ENCODE measurements at regions not wholly inside any gene's neighbourhood (a gene's known extent, or its start where the extent isn't known, plus 50 kb on each side); places are given as distances from the start of the nearest gene placed in this dataset.

DNA sequence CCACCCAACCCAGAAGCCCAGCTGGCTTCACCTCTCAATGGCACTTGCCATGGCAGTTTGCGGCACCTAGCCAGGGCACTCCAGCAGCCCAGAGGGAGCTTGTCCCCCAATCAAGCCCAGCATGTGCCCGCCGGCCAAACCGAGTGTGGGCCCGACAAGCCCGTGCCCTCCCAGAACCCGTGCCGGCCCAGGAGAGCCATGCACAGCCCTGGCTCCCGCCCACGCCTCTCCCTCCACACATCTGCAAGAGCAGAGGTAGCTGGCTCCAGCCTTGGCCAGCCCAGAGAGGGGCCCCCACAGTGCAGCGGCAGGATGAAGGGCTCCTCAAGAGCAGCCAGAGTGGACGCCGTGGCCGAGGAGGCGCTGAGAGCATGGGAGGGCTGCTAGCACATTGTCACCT is 2278.0 kb upstream of the PCDH20 start:
- no peak for DNase-seq

DNA sequence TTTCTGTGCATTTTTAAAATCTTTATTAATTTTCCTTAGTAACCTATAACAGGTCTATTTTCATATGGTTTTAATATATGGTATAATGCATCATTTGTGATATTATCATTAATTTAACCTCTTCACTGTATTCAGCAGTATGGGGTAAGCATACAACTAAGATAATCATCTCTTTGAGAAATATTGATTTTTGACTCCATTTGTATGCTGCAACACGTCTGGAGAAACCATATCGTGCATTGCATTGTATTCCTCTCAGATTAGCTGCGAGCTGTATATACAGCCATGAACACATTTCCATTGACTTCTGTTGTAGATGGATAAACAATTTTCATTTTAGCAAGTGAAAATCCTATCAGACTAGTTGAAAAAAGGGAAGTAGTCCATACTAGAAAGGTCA is 2275.8 kb upstream of the PCDH20 start:
- DNase-seq: no peak

DNA sequence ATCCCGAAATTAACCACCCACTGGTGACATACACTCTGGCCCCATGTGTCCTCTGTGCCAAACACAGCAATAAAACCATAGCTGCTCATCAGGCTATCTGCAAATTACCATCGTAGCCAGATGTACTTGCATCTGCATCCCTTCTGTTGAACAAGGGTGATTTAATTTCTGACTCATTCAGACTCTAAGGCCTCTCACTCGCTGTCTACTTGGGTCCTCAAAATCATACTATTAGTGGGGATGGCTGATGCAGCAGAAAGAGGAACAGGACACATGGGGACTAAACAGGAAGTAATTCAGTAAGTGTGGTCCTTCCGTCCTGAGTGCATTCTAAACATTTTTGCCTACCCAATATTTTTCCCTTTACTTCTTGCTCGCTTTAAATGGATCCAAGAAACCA is 2275.0 kb upstream of the PCDH20 start:
- DNase-seq: no peak

DNA sequence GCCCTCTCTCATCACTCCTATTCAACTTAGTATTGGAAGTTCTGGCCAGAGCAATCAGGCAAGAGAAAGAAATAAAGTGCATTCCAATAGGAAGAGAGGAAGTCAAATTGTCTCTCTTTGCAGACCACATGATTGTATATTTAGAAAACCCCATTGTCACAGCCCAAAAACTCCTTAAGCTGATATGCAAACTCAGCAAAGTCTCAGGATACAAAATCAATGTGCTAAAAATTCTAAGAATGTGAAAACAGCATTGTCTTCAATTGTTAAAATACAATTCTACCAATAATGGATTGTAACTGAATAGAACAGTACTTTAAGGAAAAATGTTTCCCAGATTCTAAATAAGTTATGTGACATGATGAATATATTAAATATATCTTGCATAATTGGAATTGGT is 2269.2 kb upstream of the PCDH20 start:
- no peak for DNase-seq

DNA sequence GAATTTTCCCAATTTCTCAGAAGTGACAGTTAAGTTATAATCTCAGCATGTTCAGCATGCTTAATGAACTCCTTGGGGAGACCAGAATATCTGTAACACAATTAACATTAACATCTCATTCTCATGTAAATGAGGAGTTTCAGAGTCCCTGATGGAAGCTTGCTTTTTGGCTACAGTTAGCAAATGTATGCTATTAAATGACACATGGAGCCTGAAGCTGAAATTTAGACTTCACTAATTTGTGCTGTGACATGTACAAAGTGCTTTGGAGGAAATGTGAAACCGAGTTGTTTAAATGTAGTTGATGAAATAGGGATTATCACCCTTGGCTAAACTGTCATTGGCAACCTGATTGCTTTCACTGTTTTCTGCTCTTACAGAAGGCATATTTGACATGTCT is 2265.1 kb upstream of the PCDH20 start:
- no peak for DNase-seq

DNA sequence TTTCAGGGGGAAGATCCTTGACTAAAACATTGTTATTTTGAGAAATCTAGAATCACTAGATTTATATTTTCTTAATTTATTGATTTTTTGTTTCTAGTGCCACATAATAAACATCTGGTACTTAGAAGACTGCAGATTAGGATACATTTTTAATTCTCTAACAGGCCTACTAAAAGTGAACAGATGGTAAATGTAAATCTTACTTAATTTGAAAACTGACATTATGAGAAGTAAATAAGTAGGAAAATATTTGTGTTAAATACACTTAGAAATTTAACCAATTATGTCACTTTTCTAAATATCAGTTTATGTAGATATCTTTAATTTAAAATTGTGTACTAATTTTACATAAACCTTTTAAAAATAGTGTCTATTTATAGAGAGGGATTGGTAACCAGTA is 2255.6 kb upstream of the PCDH20 start:
- no peak for DNase-seq

DNA sequence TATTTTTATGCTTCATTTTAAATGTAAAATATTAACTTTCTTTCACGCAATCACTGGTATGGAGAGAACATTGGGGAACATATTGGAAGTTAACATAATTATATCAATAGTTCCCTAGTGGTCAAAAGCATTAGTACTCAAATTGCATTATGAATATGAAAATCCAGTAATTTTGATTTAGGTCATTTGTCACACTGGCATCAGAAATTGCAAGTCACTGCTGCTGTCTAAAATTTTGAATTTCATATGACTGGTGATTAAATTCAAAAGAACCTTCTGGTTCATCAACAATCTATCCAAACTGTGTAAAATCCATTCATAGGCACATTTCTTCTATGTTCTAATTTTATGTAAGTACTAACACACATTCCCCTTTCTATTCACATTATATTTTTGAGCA is 2235.7 kb upstream of the PCDH20 start:
- DNase-seq: no peak

DNA sequence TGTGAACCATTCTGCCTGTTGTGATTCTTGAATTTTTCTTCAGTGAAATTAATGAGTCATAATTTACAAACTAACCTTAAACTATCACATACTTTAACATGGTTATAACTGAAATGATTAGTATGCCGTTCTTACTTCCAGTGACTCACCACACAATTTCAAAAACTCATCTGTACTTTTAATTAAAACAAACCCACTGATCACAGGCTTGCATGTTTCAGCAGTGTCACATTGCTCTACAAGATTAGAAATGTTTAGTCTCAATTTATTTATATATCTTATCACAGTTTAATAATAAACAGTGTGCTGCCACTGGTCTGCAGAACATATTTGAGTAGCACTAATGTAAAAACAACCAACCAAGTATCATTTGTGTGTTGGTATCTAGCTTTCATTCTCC is 2227.9 kb upstream of the PCDH20 start:
- DNase-seq: no peak

DNA sequence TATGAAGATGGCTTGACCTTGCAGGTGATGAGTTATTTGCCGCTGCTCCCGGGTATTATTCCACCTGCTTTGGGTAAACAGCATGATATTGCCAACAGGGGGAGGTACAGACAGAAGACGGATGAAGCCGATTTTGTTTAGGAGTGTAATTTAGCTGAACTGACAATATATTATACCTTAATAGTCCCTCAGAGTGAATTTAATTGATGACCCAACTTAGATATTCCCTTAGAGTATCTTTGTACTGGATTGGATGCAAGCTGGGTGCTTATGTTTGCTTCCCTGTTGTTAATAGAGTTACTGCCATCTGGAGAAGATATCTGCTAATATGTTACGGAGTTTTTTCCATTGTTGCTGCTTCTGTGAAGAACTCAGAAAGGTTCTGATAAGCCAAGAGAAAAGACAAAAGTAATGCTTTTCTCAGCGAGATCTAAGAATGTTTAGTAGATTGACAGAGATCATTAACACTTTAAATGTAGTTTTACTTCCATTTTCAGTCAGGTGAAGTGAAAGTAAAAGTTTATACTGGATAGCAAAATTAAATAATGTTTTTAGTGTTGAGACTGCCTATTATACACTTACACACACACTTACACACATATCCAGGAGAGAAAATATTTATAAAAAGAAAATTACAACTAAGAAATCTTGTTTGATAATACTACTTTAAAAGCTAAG is 2220.8 kb upstream of the PCDH20 start:
- DNase-seq: peak; percentile 4

DNA sequence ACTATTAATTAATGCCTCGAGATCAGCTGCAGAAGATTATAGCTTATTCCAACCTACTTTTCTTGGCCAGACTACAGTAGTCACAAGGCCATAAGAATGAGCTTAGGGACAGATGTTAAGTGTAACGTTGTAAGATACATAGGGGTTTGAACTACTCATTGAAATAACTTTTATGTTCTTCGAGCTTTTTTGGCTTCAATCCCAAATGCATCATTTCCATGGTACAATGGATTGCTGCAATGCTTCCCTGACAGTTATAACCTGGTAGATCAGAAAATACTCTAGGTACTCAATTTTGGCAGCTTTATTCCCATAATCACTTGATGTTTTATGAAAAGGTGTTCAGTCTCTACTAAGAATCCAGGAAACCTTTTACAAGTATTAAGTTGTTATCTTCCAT is 2216.7 kb upstream of the PCDH20 start:
- no peak for DNase-seq

DNA sequence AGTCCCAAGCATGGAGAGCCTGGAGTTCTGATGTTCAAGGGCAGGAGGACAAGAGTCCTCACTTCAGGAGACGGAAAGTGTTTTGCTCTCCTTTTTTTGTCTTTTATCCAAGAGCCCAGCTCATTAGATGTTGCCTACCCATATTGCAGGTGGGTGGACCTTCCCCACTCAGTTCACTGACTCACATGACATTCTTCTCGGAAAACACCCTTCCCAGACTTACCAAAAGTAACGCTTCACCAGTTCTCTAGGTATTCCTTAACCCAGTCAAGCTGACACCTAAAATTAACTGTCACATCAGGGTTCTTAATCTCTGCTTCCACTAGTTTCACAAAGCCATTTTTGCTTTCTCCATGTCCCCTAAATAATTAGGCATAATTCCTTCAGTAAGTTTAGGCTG is 2215.4 kb upstream of the PCDH20 start:
- DNase-seq: no peak

DNA sequence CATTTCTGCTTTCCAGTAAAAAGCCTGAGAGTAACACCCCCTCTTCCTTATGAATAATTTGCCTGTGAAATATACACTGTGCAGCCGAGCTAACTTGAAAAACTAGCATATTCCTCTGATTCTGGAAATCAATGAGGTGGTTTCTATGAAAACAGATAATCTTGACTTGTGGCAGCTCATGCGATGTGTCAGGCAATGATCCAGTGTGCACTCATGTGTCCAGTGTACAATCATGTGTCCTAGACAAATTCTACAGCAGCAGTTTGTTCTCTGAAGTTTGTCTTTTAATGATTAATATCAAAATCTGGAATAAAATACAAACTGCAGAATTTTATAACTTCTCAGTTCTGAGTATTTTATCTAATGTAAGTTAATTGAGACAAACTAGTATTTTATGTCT is 2213.9 kb upstream of the PCDH20 start:
- DNase-seq: no peak

DNA sequence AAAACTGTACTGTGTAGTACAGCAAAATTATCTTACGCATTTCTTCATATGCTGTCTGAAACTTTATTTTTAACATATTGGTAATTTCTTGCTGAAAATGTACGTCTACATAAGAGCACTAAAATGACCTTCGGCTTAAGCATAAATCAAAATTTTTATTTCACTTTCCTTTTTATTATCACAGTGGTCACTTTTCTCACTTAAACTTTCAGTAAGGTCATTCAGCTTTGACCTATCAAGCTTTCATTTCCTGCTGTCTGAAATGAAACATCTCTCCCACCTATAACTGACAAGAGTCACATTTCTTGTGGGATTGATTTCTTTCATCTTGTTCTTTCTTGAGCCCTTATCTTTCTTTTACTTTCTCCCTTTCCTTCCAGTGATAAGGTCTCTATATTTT is 2212.7 kb upstream of the PCDH20 start:
- DNase-seq: no peak

DNA sequence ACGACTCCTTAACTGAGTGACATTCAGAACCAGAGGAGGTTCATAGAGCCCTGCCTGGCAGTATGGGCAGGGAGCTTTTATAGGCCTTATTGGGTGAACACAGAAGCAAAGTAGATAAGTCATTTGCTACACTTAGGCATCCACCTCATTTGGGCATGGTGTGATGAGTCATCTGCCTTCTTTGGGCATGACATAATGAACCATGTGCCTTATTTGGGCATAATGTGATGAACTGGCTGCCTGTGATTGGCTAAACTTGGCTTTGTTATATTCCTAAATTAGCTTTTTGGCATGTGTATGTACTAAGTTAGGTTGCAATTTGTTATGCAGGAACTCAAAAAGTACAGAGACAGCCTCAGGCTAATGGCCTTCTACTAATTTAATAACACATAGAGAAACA is 2210.2 kb upstream of the PCDH20 start:
- no peak for DNase-seq

DNA sequence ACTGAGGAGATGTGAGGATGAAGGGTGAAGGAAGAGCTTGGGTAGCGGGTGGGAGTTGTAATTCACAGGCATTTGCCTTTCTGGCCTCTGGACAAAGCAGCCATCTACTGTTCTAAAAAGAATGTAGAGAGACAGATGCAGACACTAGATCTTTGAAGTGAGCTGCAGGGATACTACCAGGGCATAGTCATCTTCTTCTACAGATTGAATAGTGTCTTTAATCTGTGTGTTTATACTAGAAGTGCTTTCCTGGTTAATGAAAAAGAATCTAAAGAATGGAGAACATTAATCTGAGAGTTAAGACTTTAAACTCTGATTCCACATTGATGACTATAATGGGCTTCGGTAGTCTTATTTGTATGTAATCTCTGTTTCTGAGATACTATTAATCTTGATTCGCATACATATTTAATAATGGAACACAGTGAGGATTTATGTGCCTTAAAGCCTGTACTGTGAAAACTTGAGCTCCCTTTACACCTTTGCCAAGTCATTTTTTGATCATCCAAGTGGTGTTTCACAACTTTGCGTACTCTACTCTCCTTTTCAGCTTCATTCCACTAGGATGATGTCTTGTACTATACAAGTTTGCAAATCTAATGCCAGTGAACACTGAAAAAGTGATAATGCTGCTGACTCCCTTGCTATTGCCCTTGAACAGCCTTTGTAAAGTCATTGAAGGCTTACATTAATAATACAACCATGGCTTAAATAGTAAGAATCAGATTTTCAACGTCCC is 2199.4 kb upstream of the PCDH20 start:
- DNase-seq: no peak

DNA sequence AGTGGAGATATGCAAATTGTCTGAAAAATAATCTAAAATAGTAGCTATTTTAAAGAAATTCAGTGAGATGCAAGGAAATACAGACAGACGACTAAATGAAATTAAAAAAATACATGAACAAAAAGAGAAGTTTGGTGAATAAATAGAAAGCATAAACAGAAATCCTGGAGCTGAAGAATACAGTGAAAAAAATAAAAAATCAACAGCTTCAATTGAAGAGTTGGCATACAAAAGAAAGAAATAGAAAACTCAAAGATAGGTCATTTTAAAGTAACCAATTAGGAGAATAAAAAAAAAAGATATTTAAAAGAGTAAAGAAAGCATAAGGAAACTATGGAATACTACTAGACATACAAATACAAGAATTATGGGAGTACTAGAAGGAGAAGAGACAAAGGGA is 2191.5 kb upstream of the PCDH20 start:
- no peak for DNase-seq

DNA sequence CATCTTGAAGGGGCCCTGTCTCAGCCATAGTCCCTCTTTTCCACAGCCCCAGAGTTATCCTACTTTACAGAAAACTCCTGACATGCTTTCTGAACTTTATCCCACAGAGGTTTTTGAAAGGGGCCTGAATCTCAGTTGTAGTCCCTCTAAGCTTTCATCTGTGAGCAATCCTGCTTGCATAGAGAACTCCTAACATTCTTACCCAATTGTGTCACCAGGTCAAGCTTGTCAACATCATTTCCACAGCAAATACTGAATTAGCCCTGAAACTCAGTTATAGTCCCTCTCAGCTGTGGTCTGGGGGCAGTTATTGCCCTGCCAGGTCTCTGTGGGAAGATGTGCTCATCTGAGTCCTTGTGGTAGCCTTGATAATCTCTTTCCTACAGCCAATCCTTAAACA is 2190.3 kb upstream of the PCDH20 start:
- DNase-seq: no peak

DNA sequence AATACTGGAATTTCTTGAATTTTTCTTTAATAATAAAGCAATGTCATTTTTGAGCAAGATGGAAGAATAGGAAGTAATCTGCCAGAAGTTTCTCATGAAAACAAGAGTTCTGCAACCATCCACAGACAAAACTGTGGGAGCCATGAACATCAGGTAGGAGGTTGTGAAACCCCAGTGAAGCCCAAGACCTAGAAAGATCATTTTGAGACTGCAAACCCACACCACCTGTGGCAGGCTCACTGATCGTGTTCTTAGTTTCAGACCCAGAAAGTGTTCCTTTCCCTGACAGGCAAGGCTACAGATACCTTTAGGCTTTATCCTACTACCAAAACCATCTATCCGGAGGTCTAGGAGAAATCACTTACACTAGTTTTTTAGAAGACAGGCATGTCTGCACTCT is 2189.8 kb upstream of the PCDH20 start:
- DNase-seq: no peak

DNA sequence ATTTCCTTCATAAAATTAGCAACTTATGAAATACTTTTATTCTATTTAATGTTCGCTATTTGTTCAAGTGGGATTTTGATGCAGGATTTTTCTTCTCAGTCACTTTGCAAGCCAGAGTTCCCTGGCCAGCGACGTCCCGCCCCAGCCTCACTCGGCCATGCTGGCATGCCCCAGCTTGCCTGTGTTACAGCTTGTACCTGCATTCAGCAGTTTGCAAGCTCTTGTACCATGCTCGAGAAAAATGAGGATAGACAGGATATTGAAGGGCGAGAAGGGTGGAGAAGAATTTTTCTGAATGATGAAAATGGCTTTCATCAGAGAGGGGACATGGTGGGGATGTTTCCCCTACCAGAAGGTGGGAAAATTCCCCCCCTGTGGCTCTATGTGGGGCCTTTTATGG is 2180.2 kb upstream of the PCDH20 start:
- DNase-seq: no peak

DNA sequence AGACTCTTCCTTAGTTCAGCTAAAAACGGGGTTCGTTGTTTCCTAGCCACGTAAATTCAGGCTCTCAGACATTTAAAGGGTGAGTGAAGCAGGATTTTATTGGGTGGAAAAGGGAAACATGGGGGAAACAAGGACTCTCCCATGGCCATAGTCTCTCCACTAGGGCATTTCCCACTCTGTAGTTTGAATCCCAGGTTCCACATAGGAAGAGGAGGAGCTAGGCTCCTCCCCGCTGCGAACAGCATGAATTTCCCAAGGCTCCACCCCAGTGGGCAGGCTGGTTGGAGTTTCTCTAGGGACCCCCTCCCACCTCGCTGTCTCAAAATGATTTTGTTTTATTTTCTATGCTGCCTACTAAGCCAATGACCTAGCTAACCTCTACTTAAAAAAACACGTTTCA is 2170.8 kb upstream of the PCDH20 start:
- no peak for DNase-seq

DNA sequence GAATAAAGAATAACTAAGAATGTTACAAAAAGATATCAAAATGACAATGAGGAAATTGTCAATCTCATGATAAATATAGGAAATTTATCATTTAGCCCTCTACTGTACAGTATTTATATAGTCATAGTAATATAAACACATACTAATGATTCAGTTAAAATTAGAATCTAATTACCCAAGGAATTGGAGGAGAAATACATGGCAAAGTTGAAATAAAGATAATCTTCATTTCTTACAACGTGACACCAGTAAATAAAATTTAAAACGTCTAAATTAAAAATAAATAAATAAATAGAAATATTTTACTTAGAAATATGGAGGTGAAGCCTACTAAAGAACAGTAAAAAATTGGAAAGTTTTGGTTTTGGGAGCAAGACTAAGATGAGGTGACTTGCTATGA is 2163.1 kb upstream of the PCDH20 start:
- DNase-seq: no peak

DNA sequence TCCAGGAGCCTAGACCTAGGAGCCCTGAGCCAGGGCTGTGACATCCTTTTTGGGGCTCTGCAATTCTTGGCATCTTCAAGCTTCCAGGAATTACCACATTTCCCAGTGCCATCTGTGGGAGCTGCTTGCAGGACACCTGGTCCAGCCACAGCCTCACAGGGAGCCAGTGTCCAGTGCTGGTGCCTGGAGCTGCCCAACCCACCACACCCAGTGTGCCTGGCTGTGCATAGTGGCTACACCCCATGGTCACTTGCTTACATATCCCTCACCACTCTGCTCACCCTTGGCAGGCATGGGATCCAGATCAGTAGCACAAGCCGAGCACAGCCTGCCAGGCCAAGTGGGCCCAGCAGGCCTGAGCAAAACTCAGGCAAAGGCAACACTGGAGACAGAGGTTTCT is 2151.4 kb upstream of the PCDH20 start:
- DNase-seq: no peak

DNA sequence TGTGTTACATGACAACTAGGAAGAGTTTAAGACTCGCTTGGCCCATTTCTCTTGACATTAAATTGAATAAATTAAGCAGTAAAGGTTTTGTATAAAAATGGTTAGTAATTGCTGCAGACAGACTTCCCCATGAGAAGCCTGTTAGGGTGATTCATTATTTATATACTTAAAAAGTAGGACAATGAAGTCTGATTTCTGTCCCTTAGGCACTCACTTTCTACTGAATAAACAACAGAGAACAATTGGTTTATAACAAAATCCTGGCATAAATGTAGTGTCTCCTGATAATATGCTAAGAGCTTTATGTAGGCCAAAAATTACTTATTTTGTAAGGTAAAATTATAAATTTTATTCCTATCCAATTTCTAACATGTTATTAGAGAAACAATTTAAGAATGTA is 2138.5 kb upstream of the PCDH20 start:
- no peak for DNase-seq

DNA sequence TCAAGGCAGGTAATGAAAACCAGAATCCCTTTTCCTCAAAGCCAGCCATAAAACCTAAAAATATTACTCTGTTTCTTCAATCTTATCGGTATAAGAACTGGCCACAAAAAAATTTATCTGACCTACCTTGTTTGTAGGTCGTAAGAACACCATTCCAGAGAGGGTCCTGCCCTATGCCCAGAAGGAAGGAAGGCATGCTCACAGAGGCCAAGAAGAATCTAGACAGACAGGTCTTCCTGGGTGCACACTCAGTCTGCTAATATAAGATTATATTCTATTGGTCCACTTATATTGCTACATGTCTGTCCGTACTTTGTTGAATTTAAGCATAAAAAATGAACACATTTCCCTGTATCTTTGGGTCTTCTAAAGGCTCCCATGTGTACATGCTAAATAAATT is 2136.1 kb upstream of the PCDH20 start:
- no peak for DNase-seq

DNA sequence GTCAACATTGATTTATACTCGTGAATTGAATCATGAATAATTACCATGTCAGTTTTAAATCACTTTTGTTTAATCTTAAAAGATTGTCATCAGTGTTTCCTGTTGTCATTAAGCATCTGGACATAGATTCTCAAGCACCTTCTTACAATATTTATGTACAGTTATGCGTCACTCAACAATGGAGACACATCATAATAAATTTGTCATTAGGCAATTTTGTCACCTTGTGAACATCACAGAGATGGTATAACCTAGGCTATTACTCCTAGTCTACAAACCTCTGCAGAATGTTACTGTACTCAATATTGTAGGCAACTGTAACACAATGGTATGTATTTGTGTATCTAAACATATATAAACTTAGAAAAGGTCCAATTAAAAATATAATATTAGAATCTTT is 2130.9 kb upstream of the PCDH20 start:
- DNase-seq: no peak
